Kidney (tissue), 13 donors: ENCODE measurements at regions not wholly inside any gene's neighbourhood (a gene's known extent, or its start where the extent isn't known, plus 50 kb on each side); places are given as distances from the start of the nearest gene placed in this dataset.

ENCODE experiments used
- DNase-seq, 5 donors: peaks; one replicate each; pipeline ENCODE4 v3.0.0-alpha.2; 2013 to 2020
- FAIRE-seq: peaks from 2 replicates; lab custom pipeline; 2012; peaks lifted over from hg19 to GRCh38; lab: Jason Lieb, UNC
- H3K27ac ChIP-seq, 2 donors: one replicate each; pipeline ENCODE4 v1.7.0; 2013; ENCODE audit warnings: low read depth in 2 of 2, low read length in 2 of 2, inconsistent platforms in 1 of 2
- H3K27me3 ChIP-seq: one replicate; pipeline ENCODE4 v1.7.1; 2013; ENCODE audit warnings: low read length, inconsistent platforms; ENCODE audit not compliant: control insufficient read depth, insufficient read depth
- H3K36me3 ChIP-seq, 3 donors: one replicate each; pipeline versions ENCODE4 v1.7.0 to v1.7.1; 2013; ENCODE audit warnings: low read length in 3 of 3, control low read depth in 1 of 3, inconsistent platforms in 1 of 3; ENCODE audit not compliant: insufficient read depth in 3 of 3, control insufficient read depth in 2 of 3
- H3K4me1 ChIP-seq, 3 donors: one replicate each; pipeline versions ENCODE4 v1.7.0 to v1.7.1; 2013; ENCODE audit warnings: low read length in 3 of 3, inconsistent platforms in 1 of 3, low read depth in 1 of 3; ENCODE audit not compliant: control insufficient read depth in 2 of 3, insufficient read depth in 2 of 3
- H3K4me3 ChIP-seq, 3 donors: one replicate each; pipeline versions ENCODE4 v1.7.0 to v1.8.1; 2013; ENCODE audit warnings: low read length in 3 of 3, control low read depth in 1 of 3, inconsistent platforms in 1 of 3
- H3K9ac ChIP-seq, 3 donors: one replicate each; pipeline versions ENCODE4 v1.7.0 to v1.7.1; 2013; ENCODE audit warnings: low read length in 3 of 3, control low read depth in 1 of 3, inconsistent platforms in 1 of 3
- H3K9me3 ChIP-seq, 3 donors: one replicate each; pipeline versions ENCODE4 v1.7.0 to v1.7.1; 2013; ENCODE audit warnings: low read length in 3 of 3, control low read depth in 1 of 3, inconsistent platforms in 1 of 3; ENCODE audit not compliant: control insufficient read depth in 2 of 3, insufficient read depth in 1 of 3
- intact Hi-C: fragments of 100-400 bp; cut with DNase I; formaldehyde crosslinking; loops from one replicate; pipeline ENCODE4 v1.11.1; 2022
- TF ChIP-seq, protein P1 (sequence below): IDR thresholded peaks from 3 replicates; pipeline ENCODE4 v1.5.1; 2012; ENCODE audit warnings: mild to moderate bottlenecking, moderate library complexity, borderline replicate concordance; ENCODE audit not compliant: insufficient read depth; ENCODE audit errors: extremely low read depth
- donor health status: control.
- donor health status: control.
- donor health status: control.
- donor health status: control.
- donor health status: control.
- donor health status: DM: yes; HTN: yes; CAD: no.
- donor health status: Normal renal cell carcinoma (clear cell type).

DNA sequence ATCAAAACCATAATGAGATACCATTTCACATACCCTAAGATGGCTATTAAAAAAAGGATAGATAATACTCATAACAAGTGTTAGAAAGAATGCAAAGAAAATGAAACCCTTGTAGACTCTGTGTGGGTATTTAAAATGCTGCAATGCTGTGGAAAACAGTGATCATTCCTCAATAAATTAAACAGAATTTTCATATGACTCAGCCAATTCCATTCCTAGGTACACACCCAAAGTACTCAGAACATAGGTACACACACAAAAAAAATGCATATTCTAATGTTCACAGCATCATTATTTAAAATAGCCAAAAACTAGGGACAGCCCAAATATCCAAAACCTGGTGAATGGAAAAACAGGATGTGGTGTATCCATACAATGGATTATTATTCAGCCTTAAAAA is 502.3 kb downstream of the KCNJ3 start:
- H3K27me3 ChIP-seq, result no peaks in the 10 kb centered on the region
- no peaks in the 10 kb centered on the region for H3K36me3 ChIP-seq
- H3K9me3 ChIP-seq, result no peaks in the 10 kb centered on the region
- intact Hi-C loops, result no loop called here
- H3K27ac ChIP-seq, result no peak overlapping the region
- DNase-seq (no peak), FAIRE-seq (no peak)
- no peaks in the 10 kb centered on the region for H3K4me1 ChIP-seq
- no peak overlapping the region for H3K9ac ChIP-seq
- TF ChIP-seq, protein P1, sequence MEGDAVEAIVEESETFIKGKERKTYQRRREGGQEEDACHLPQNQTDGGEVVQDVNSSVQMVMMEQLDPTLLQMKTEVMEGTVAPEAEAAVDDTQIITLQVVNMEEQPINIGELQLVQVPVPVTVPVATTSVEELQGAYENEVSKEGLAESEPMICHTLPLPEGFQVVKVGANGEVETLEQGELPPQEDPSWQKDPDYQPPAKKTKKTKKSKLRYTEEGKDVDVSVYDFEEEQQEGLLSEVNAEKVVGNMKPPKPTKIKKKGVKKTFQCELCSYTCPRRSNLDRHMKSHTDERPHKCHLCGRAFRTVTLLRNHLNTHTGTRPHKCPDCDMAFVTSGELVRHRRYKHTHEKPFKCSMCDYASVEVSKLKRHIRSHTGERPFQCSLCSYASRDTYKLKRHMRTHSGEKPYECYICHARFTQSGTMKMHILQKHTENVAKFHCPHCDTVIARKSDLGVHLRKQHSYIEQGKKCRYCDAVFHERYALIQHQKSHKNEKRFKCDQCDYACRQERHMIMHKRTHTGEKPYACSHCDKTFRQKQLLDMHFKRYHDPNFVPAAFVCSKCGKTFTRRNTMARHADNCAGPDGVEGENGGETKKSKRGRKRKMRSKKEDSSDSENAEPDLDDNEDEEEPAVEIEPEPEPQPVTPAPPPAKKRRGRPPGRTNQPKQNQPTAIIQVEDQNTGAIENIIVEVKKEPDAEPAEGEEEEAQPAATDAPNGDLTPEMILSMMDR, result no peak
- H3K4me3 ChIP-seq, result no peak overlapping the region

DNA sequence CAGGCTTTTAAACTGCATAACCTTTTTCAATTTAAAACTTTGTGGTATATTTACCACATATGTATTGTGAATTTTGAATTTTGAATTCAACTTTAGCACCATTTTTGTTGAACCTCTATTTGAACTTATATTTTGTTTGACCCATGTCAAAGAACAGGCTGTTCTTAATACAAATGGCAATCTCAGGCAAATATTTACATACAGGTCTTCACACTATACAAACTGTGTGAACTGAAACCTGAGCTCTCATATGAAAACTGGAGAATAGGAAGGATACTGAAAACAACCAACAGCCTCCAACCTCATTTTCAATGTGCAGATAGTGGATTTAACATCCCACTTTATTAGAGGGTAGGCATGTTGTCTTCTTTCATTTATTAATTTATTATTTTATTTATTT is 491.8 kb downstream of the KCNJ3 start:
- FAIRE-seq, result no peak
- H3K9me3 ChIP-seq, result no peaks in the 10 kb centered on the region
- no peaks in the 10 kb centered on the region for H3K36me3 ChIP-seq
- no peak overlapping the region for H3K27ac ChIP-seq
- no peak for DNase-seq
- no peak overlapping the region for H3K4me3 ChIP-seq
- H3K9ac ChIP-seq, result no peak overlapping the region
- TF ChIP-seq, protein P1, result no peak
- no peaks in the 10 kb centered on the region for H3K4me1 ChIP-seq
- intact Hi-C loops, result no loop called here
- no peaks in the 10 kb centered on the region for H3K27me3 ChIP-seq

DNA sequence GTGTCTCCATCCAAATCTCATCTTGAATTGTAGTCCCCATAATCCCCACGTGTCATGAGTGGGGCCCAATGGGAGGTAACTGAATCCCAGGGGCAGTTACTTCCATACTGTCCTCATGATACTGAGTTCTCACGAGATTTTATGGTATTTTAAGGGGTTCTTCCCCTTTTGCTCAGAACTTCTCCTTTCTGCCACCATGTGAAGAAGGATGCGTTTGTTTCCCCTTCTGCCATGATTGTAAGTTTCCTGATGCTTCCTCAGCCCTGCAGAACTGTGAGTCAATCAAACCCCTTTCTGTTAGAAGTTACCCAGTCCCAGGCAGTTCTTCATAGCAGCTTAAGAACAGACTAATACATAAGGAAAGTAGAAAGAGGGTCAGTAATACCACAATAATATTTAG is 480.4 kb downstream of the KCNJ3 start:
- TF ChIP-seq, protein P1, result no peak
- DNase-seq (no peak), FAIRE-seq (no peak)
- no peak overlapping the region for H3K4me3 ChIP-seq
- intact Hi-C loops, result no loop called here
- H3K27me3 ChIP-seq, result no peaks in the 10 kb centered on the region
- H3K9ac ChIP-seq, result no peak overlapping the region
- H3K4me1 ChIP-seq, result no peaks in the 10 kb centered on the region
- no peaks in the 10 kb centered on the region for H3K36me3 ChIP-seq
- no peaks in the 10 kb centered on the region for H3K9me3 ChIP-seq
- H3K27ac ChIP-seq, result no peak overlapping the region

DNA sequence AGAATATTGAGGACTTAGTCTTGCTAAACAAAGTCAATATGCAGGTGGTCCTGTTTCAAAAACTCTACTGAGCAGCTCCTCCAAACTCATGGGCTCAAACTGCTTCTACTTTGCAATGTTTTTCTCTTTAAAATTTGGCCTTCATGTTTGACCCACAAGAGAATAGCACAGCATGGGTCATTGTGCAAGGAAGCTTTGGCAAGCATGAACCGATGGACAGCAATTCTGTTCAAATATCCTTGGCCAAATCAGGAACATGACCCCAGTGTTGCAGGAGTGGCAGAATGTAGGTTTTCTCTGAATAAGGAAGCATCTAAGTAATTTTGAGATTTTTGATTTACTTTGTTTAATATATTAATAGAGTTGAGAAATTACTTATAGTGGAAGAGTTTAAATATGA is 477.9 kb downstream of the KCNJ3 start:
- DNase-seq (no peak), FAIRE-seq (no peak)
- Histone ChIP-seq H3K4me3 (no peak overlapping the region), H3K36me3 (no peaks in the 10 kb centered on the region), H3K9ac (no peak overlapping the region), H3K4me1 (no peaks in the 10 kb centered on the region), H3K9me3 (no peaks in the 10 kb centered on the region), H3K27me3 (no peaks in the 10 kb centered on the region), H3K27ac (no peak overlapping the region)
- TF ChIP-seq, protein P1, result no peak
- intact Hi-C loops, result no loop called here
